ENCODE measurements at regions not wholly inside any gene's neighbourhood (a gene's known extent, or its start where the extent isn't known, plus 50 kb on each side); places are given as distances from the start of the nearest gene placed in this dataset.

DNA sequence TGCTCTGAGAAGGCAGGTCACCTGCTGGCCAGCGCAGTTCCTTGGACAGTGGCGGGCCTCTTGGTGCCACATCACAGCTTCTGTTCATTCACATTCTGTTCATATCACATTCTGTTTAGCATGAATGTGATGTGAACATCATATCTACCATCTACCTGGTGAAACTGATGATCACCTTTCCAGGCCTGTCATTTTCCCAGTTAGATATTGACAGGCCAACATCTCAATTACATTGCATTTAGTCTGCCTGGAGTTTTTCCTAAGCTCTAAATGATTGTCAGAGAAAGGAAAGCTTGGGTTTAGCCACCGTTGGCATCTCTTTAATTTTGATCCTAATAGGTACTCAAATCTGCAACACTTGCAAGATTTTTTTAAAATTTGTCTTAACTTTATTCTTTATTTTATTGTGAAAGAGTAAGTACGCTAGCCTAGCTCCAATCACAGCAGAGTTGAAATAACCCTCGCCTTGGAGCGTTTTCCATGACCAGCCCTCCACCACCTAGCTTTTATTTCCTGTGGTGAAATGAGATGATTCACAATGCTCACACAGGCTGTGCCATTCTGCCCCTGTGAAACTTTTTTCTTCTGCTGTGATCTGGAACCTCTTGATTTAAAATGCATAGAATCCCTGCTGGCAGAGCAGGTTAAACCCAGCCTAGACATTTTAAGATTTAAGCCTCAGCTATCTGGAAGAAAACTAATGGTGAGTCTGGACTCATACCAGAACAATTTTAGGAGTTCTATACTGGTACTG is 225.0 kb downstream of the ESM1 start:
- Histone ChIP-seq H3K27me3 (ENCODE audit: control insufficient read depth, insufficient read depth, low read length) (no peaks in the 10 kb centered on the region), H3K36me3 (ENCODE audit: control insufficient read depth, insufficient read depth, low read length) (no peaks in the 10 kb centered on the region), H3K4me3 (ENCODE audit: low read depth, low read length) (no peak overlapping the region)
- DNase-seq (ENCODE audit: low read depth) (peak; percentile 60), FAIRE-seq (no peak)
- TF ChIP-seq, protein P1, sequence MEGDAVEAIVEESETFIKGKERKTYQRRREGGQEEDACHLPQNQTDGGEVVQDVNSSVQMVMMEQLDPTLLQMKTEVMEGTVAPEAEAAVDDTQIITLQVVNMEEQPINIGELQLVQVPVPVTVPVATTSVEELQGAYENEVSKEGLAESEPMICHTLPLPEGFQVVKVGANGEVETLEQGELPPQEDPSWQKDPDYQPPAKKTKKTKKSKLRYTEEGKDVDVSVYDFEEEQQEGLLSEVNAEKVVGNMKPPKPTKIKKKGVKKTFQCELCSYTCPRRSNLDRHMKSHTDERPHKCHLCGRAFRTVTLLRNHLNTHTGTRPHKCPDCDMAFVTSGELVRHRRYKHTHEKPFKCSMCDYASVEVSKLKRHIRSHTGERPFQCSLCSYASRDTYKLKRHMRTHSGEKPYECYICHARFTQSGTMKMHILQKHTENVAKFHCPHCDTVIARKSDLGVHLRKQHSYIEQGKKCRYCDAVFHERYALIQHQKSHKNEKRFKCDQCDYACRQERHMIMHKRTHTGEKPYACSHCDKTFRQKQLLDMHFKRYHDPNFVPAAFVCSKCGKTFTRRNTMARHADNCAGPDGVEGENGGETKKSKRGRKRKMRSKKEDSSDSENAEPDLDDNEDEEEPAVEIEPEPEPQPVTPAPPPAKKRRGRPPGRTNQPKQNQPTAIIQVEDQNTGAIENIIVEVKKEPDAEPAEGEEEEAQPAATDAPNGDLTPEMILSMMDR (IDR thresholded peaks at IDR 0.05; ENCODE audit: insufficient read depth, low read length, severe bottlenecking): no peak

GRCh38 chr5:54758038-54758437 is 227.4 kb downstream of the ESM1 start:
- no peaks in the 10 kb centered on the region for H3K27me3 ChIP-seq (ENCODE audit: control insufficient read depth, insufficient read depth, low read length)
- TF ChIP-seq, protein P1 (IDR thresholded peaks at IDR 0.05; ENCODE audit: insufficient read depth, low read length, severe bottlenecking): no peak

GRCh38 chr5:54757541-54757940 is 227.9 kb downstream of the ESM1 start:
- FAIRE-seq (no peak), DNase-seq (ENCODE audit: low read depth) (no peak)
- no peaks in the 10 kb centered on the region for H3K36me3 ChIP-seq (ENCODE audit: control insufficient read depth, insufficient read depth, low read length)
- TF ChIP-seq, protein P1 (IDR thresholded peaks at IDR 0.05; ENCODE audit: insufficient read depth, low read length, severe bottlenecking): no peak
- H3K4me3 ChIP-seq (ENCODE audit: low read depth, low read length): no peak overlapping the region
- H3K27me3 ChIP-seq (ENCODE audit: control insufficient read depth, insufficient read depth, low read length): no peaks in the 10 kb centered on the region

More at GRCh38 chr5:54758038-54758437, 227.4 kb downstream of the ESM1 start:
- peak; percentile 67 for DNase-seq (ENCODE audit: low read depth)
- no peaks in the 10 kb centered on the region for H3K36me3 ChIP-seq (ENCODE audit: control insufficient read depth, insufficient read depth, low read length)
- no peak for FAIRE-seq
- no peak overlapping the region for H3K4me3 ChIP-seq (ENCODE audit: low read depth, low read length)

- FAIRE-seq: no peak
- TF ChIP-seq, protein P1 (IDR thresholded peaks at IDR 0.05; ENCODE audit: insufficient read depth, low read length, severe bottlenecking): no peak
- Histone ChIP-seq H3K36me3 (ENCODE audit: control insufficient read depth, insufficient read depth, low read length) (no peaks in the 10 kb centered on the region), H3K27me3 (ENCODE audit: control insufficient read depth, insufficient read depth, low read length) (no peaks in the 10 kb centered on the region), H3K4me3 (ENCODE audit: low read depth, low read length) (no peak overlapping the region)
- DNase-seq (ENCODE audit: low read depth): peak; percentile 94
These were observed 228.5 kb downstream of the ESM1 start for GRCh38 chr5:54756796-54757402.

DNA sequence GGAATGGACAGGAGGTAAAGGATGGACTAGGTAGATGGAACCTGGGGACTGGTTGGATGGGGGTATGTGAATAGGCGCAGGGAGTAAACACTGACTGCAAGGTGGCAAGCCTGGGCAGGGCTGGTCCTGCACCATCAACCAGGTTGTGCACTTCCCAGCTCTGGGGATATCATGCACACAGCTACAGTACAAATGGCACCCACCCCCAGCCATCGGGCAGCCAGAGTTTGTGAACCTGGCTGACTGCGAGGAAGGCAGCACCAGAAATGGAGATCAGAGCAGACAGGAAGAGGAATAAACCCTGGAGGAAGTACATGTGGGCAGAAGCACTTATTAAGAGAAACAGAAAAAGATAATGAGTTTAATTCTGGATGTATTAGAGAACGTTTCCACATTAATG is 229.1 kb downstream of the ESM1 start:
- Histone ChIP-seq H3K4me3 (ENCODE audit: low read depth, low read length) (no peak overlapping the region), H3K36me3 (ENCODE audit: control insufficient read depth, insufficient read depth, low read length) (no peaks in the 10 kb centered on the region), H3K27me3 (ENCODE audit: control insufficient read depth, insufficient read depth, low read length) (no peaks in the 10 kb centered on the region)
- FAIRE-seq (no peak), DNase-seq (ENCODE audit: low read depth) (peak; percentile 47)
- TF ChIP-seq, protein P1 (IDR thresholded peaks at IDR 0.05; ENCODE audit: insufficient read depth, low read length, severe bottlenecking): no peak

All from bronchial epithelial cell (primary cell).